DOHH2 (cell line): ENCODE measurements at regions not wholly inside any gene's neighbourhood (a gene's known extent, or its start where the extent isn't known, plus 50 kb on each side); places are given as distances from the start of the nearest gene placed in this dataset.

Experiments
- EZH2phosphoT487 ChIP-seq: fragments of 200-600 bp; sonication (generic); IDR thresholded peaks from 2 replicates; pipeline ENCODE4 v1.6.1; 2017; ENCODE audit warnings: borderline replicate concordance, mild to moderate bottlenecking, antibody characterized with exemption, low read length, moderate library complexity, mixed read lengths
- TF ChIP-seq, protein P1 (sequence below): fragments of 200-600 bp; sonication (generic); IDR thresholded peaks from one replicate; pipeline ENCODE4 v1.5.1; 2014; ENCODE audit warnings: antibody characterized with exemption, mild to moderate bottlenecking, low read depth, low read length; ENCODE audit not compliant: poor library complexity, severe bottlenecking

DNA sequence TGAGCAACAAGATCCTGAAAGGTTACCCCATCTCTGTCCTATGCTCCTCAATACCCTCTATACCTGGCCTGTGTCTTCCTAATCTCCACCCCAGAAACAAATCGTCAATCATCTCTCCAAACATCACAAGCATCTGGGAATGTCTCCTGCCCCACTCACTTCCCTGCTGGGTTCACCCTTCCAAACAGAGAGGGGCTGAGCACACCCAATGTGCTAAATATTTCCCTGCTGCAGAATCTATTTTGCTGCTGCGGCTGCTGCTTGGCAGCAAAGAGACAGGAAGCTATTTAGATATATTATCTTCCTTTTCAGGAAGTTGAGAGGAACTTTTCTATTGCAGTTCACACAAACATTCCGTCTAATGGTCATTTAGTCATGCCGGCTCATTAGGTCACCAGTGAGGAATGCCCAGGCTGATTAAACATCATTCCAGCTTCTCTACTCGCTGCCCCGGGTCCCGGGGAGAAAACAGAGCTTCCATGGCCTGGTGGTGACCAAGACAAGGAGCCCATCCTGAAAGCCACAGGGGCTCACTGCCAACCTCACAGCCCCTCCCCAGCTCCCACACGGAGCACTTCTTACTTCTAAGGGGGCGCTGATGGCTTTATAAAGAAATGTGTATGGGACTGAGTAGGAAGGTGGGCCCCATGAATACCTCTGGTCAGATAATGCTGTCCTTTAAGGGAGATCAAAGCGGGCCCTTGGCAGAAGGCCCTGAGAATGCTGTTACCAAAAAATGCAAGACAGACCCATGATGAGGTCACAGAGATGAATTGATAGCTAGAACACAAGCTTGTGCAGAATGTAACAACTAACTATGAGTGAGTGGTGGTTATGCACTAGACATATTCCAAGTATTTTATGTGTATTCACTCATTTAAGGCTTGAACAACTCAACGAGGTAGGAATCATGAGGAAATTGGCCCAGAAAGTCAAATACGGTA lies 218.3 kb downstream of the SOX9 start:
- TF ChIP-seq, protein P1, sequence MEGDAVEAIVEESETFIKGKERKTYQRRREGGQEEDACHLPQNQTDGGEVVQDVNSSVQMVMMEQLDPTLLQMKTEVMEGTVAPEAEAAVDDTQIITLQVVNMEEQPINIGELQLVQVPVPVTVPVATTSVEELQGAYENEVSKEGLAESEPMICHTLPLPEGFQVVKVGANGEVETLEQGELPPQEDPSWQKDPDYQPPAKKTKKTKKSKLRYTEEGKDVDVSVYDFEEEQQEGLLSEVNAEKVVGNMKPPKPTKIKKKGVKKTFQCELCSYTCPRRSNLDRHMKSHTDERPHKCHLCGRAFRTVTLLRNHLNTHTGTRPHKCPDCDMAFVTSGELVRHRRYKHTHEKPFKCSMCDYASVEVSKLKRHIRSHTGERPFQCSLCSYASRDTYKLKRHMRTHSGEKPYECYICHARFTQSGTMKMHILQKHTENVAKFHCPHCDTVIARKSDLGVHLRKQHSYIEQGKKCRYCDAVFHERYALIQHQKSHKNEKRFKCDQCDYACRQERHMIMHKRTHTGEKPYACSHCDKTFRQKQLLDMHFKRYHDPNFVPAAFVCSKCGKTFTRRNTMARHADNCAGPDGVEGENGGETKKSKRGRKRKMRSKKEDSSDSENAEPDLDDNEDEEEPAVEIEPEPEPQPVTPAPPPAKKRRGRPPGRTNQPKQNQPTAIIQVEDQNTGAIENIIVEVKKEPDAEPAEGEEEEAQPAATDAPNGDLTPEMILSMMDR: no peak
- no peak for TF ChIP-seq EZH2phosphoT487
